ENCODE measurements at regions not wholly inside any gene's neighbourhood (a gene's known extent, or its start where the extent isn't known, plus 50 kb on each side); places are given as distances from the start of the nearest gene placed in this dataset.

- Mint-ChIP-seq H3K4me1 (ENCODE audit: low read depth) (no peaks in the 10 kb centered on the region), H3K27ac (no peak overlapping the region), H3K4me3 (no peak overlapping the region), H3K36me3 (ENCODE audit: low read depth) (no peaks in the 10 kb centered on the region), H3K27me3 (no peaks in the 10 kb centered on the region), H3K9me3 (peaks cover 1% of the 10 kb centered on the region)
- Histone ChIP-seq H3K27ac (ENCODE audit: low read depth in 1 of 2, low read length in 2 of 2) (no peak overlapping the region), H3K36me3 (ENCODE audit: insufficient read depth, low read length) (no peaks in the 10 kb centered on the region), H3K4me3 (ENCODE audit: low read length) (no peak overlapping the region), H3K4me1 (ENCODE audit: insufficient read depth, low read length) (no peaks in the 10 kb centered on the region), H3K27me3 (ENCODE audit: control insufficient read depth in 1 of 2, insufficient read depth in 2 of 2, low read length in 2 of 2) (no peaks in the 10 kb centered on the region), H3K9me3 (ENCODE audit: control insufficient read depth in 1 of 2, insufficient read depth in 1 of 2, low read length in 2 of 2) (no peaks in the 10 kb centered on the region)
- ChIA-PET POLR2A (no interaction called here), CTCF (no interaction called here)
- ATAC-seq (ENCODE audit: poor library complexity) (no peak), DNase-seq (no peak)
- no peak for TF ChIP-seq CTCF (IDR thresholded peaks at IDR 0.05)
- intact Hi-C loops (cut with DNase I, micrococcal nuclease), result no loop called here
Measured at GRCh38 chr3:99332276-99332675, 306.1 kb upstream of the COL8A1 start.

DNA sequence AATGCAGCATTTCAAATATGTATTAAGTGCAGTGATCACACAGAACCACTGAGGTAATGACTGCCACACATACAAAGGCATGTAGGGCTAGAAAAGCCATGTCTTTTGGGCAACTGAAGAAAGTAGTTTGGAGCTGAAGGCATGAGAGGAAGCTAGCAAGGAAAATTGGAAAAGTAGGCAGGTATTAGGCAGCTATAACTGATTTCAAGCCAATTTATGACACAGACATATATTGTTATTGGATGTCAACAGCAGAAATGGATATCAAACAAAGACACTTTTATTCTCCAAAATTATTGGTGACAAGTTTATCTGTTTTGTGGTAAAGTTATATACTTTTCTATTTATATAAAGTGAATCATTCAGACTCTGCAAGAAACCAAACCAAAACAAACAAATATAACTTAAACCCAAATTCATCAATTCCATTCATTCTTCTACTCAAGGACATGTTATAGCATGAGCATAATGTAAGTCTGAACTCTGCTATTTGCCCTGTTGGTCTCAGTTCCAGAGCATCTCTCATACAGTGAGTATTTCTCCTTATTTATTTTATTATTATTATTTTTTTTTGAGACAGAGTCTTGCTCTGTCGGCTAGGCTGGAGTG lies 307.4 kb upstream of the COL8A1 start:
- Mint-ChIP-seq H3K9me3 (peaks cover 7% of the 10 kb centered on the region), H3K36me3 (ENCODE audit: low read depth) (no peaks in the 10 kb centered on the region), H3K27ac (no peak overlapping the region), H3K4me1 (ENCODE audit: low read depth) (no peaks in the 10 kb centered on the region), H3K4me3 (no peak overlapping the region), H3K27me3 (no peaks in the 10 kb centered on the region)
- no peaks in the 10 kb centered on the region for H3K36me3 ChIP-seq (ENCODE audit: insufficient read depth, low read length)
- CTCF ChIA-PET, result no interaction called here
- no peak for TF ChIP-seq CTCF (IDR thresholded peaks at IDR 0.05)
- POLR2A ChIA-PET, result no interaction called here
- intact Hi-C loops (cut with DNase I, micrococcal nuclease), result no loop called here
- no peaks in the 10 kb centered on the region for H3K9me3 ChIP-seq (ENCODE audit: control insufficient read depth in 1 of 2, insufficient read depth in 1 of 2, low read length in 2 of 2)
- DNase-seq, result no peak
- ATAC-seq (ENCODE audit: poor library complexity), result no peak
- H3K4me3 ChIP-seq (ENCODE audit: low read length), result no peak overlapping the region
- H3K4me1 ChIP-seq (ENCODE audit: insufficient read depth, low read length), result no peaks in the 10 kb centered on the region
- no peak overlapping the region for H3K27ac ChIP-seq (ENCODE audit: low read depth in 1 of 2, low read length in 2 of 2)
- H3K27me3 ChIP-seq (ENCODE audit: control insufficient read depth in 1 of 2, insufficient read depth in 2 of 2, low read length in 2 of 2), result no peaks in the 10 kb centered on the region

GRCh38 chr3:99330281-99330680 lies 308.1 kb upstream of the COL8A1 start:
- Histone ChIP-seq H3K36me3 (ENCODE audit: insufficient read depth, low read length) (no peaks in the 10 kb centered on the region), H3K4me3 (ENCODE audit: low read length) (no peak overlapping the region), H3K4me1 (ENCODE audit: insufficient read depth, low read length) (no peaks in the 10 kb centered on the region), H3K27ac (ENCODE audit: low read depth in 1 of 2, low read length in 2 of 2) (no peak overlapping the region), H3K27me3 (ENCODE audit: control insufficient read depth in 1 of 2, insufficient read depth in 2 of 2, low read length in 2 of 2) (no peaks in the 10 kb centered on the region), H3K9me3 (ENCODE audit: control insufficient read depth in 1 of 2, insufficient read depth in 1 of 2, low read length in 2 of 2) (no peaks in the 10 kb centered on the region)
- TF ChIP-seq CTCF (IDR thresholded peaks at IDR 0.05), result no peak
- H3K9me3 Mint-ChIP-seq, result peaks cover 10% of the 10 kb centered on the region
- POLR2A ChIA-PET, result no interaction called here
- no peaks in the 10 kb centered on the region for H3K4me1 Mint-ChIP-seq (ENCODE audit: low read depth)
- no peaks in the 10 kb centered on the region for H3K27me3 Mint-ChIP-seq
- intact Hi-C loops (cut with DNase I, micrococcal nuclease), result no loop called here
- H3K36me3 Mint-ChIP-seq (ENCODE audit: low read depth), result no peaks in the 10 kb centered on the region
- H3K4me3 Mint-ChIP-seq, result no peak overlapping the region
- DNase-seq (no peak), ATAC-seq (ENCODE audit: poor library complexity) (no peak)
- CTCF ChIA-PET, result no interaction called here
- no peak overlapping the region for H3K27ac Mint-ChIP-seq

Data from CD4-positive, alpha-beta T cell (primary cell).